CD4-positive, alpha-beta memory T cell (primary cell): ENCODE measurements at regions not wholly inside any gene's neighbourhood (a gene's known extent, or its start where the extent isn't known, plus 50 kb on each side); places are given as distances from the start of the nearest gene placed in this dataset.
A peak's percentile ranks its signal among the peaks of the same experiment; 100 is the strongest.

Experiments
- CTCF ChIA-PET: fragments of 350-600 bp; sonication (Branson Sonifier 250); formaldehyde crosslinking; loops from one replicate; lab custom pipeline; 2021; ENCODE audit warnings: inconsistent platforms; ENCODE audit not compliant: partially characterized antibody; lab: Charles Lee
- POLR2A ChIA-PET: fragments of 350-600 bp; sonication (Branson Sonifier 250); formaldehyde crosslinking; loops from one replicate; lab custom pipeline; 2021; ENCODE audit not compliant: partially characterized antibody; lab: Charles Lee
- DNase-seq, 5 donors: peaks; one replicate each; pipeline versions ENCODE4 v3.0.0 to v3.0.0-alpha.2; 2020 to 2022; ENCODE audit warnings: mixed read lengths in 1 of 5
- H3K27ac ChIP-seq: one replicate; pipeline ENCODE4 v1.7.0; 2013; ENCODE audit warnings: low read depth, low read length
- H3K27me3 ChIP-seq: 2 replicates; pipeline ENCODE4 v1.7.0; 2013; ENCODE audit warnings: mild to moderate bottlenecking, low read length, moderate library complexity; ENCODE audit not compliant: insufficient read depth
- H3K36me3 ChIP-seq: 2 replicates; pipeline ENCODE4 v1.7.0; 2013; ENCODE audit warnings: mild to moderate bottlenecking, low read length, moderate library complexity; ENCODE audit not compliant: insufficient read depth
- H3K4me1 ChIP-seq: 2 replicates; pipeline ENCODE4 v1.7.0; 2013; ENCODE audit warnings: mild to moderate bottlenecking, low read length, moderate library complexity; ENCODE audit not compliant: insufficient read depth
- H3K4me3 ChIP-seq, 2 donors: one replicate each; pipeline ENCODE4 v1.7.0; 2013; ENCODE audit warnings: low read length in 2 of 2, mild to moderate bottlenecking in 1 of 2
- H3K9me3 ChIP-seq, 2 donors: one replicate each; pipeline ENCODE4 v1.7.0; 2013; ENCODE audit warnings: low read length in 2 of 2, control low read depth in 1 of 2; ENCODE audit not compliant: control insufficient read depth in 1 of 2
- H3K27ac Mint-ChIP-seq, 7 donors: one replicate each; pipeline ENCODE4 v1.8.0; 2020 to 2021; ENCODE audit warnings: mixed read lengths in 7 of 7, mild to moderate bottlenecking in 6 of 7, inconsistent platforms in 3 of 7, moderate library complexity in 3 of 7
- H3K27me3 Mint-ChIP-seq, 2 donors: one replicate each; pipeline ENCODE4 v1.8.0; 2020 to 2021; ENCODE audit warnings: mixed read lengths in 2 of 2
- H3K36me3 Mint-ChIP-seq, 2 donors: one replicate each; pipeline ENCODE4 v1.8.0; 2020 to 2021; ENCODE audit warnings: mixed read lengths in 2 of 2, inconsistent platforms in 1 of 2, mild to moderate bottlenecking in 1 of 2
- H3K4me1 Mint-ChIP-seq, 4 donors: one replicate each; pipeline ENCODE4 v1.8.0; 2020 to 2021; ENCODE audit warnings: mixed read lengths in 4 of 4, mild to moderate bottlenecking in 1 of 4
- H3K4me3 Mint-ChIP-seq, 8 donors: one replicate each; pipeline ENCODE4 v1.8.0; 2020 to 2021; ENCODE audit warnings: mixed read lengths in 8 of 8, mild to moderate bottlenecking in 7 of 8, moderate library complexity in 6 of 8, inconsistent platforms in 3 of 8
- H3K9me3 Mint-ChIP-seq, 8 donors: one replicate each; pipeline ENCODE4 v1.8.0; 2020 to 2021; ENCODE audit warnings: mixed read lengths in 8 of 8, mild to moderate bottlenecking in 5 of 8, inconsistent platforms in 3 of 8, moderate library complexity in 1 of 8
- intact Hi-C: fragments of 100-400 bp; cut with micrococcal nuclease; formaldehyde crosslinking; loops from one replicate; pipeline ENCODE4 v1.15.1; 2023

DNA sequence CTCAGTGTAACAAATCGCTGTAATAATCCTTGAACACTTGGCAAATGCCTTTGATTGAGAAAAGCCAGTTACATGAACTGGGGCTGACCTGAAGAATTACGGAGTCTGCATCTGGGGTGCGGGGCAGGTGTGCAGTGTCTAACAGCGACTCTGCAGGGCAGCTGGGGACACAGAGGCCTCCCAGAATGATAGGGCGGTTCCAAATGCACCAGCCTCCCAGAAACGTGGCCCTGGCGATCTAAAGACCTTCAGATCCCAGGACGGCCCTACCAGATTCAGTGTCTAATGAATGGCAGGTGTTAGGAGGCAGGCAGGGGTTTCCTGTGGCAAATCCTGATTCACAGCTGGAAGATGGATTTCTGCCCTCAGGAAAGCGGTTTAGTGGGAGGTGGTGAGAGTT is 100.5 kb upstream of the RGMA start:
- Histone ChIP-seq H3K4me3 (no peak overlapping the region), H3K36me3 (no peaks in the 10 kb centered on the region), H3K27ac (no peak overlapping the region), H3K4me1 (no peaks in the 10 kb centered on the region), H3K9me3 (no peaks in the 10 kb centered on the region), H3K27me3 (no peaks in the 10 kb centered on the region)
- Mint-ChIP-seq H3K4me3 (no peak overlapping the region), H3K9me3 (no peaks in the 10 kb centered on the region), H3K4me1 (no peaks in the 10 kb centered on the region), H3K27me3 (peaks cover 2 to 8% of the 10 kb centered on the region in 2 donors), H3K27ac (no peak overlapping the region), H3K36me3 (no peaks in the 10 kb centered on the region)
- DNase-seq: no peak
- intact Hi-C loops: no loop called here
- ChIA-PET POLR2A (no interaction called here), CTCF (no interaction called here)

DNA sequence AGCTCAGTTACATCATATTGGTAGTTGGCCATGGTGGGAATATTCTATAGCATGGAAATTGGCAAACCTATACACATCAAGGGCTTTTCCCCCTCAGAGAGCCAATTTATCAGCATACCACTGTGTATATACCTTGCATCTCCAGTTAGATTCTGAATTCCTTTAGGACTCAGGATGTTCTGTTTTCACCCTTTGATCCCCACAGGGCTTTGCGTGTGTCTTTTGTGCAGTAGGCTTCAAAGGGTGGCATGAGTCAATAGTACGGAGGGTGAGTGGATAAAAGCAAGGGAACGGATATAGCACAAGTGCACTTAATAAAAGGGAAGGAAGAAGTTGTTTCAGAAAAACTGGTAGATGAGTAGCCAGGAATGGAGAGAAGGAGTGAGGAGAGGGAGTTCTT is 99.2 kb upstream of the RGMA start:
- no peaks in the 10 kb centered on the region for H3K36me3 ChIP-seq
- Mint-ChIP-seq H3K4me1 (no peaks in the 10 kb centered on the region), H3K27ac (peak overlapping the region in 1 of 7 donors; percentile 34), H3K4me3 (no peak overlapping the region), H3K9me3 (no peaks in the 10 kb centered on the region), H3K27me3 (peaks cover 2 to 8% of the 10 kb centered on the region in 2 donors), H3K36me3 (no peaks in the 10 kb centered on the region)
- H3K27ac ChIP-seq: no peak overlapping the region
- intact Hi-C loops: no loop called here
- ChIA-PET CTCF (no interaction called here), POLR2A (no interaction called here)
- no peaks in the 10 kb centered on the region for H3K9me3 ChIP-seq
- DNase-seq: no peak
- no peaks in the 10 kb centered on the region for H3K27me3 ChIP-seq
- H3K4me1 ChIP-seq: no peaks in the 10 kb centered on the region
- H3K4me3 ChIP-seq: no peak overlapping the region

DNA sequence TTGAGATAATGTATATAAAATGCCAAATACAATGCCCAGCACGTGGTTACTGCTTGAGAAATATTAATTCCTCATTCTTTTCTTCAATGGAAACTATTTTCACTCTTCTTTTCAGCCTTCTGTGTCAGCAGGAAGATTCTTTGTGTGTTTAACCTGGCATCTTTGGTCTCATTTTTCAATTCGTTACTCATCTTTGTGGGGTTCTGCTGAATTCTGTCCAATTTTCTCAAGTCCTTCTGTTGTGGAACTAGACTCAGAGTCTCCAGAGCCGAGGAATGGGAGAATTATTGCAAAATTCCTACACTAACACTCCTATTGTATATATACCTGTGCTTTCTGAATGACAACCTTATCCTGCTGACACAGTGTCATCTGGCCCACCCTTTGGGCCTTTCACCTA is 96.8 kb upstream of the RGMA start:
- H3K9me3 Mint-ChIP-seq: no peaks in the 10 kb centered on the region
- H3K4me1 Mint-ChIP-seq: peaks cover 0 to 1% (median 0%) of the 10 kb centered on the region in 4 donors
- ChIA-PET POLR2A (no interaction called here), CTCF (no interaction called here)
- peak overlapping the region in 1 of 7 donors; percentile 48 for H3K27ac Mint-ChIP-seq
- Histone ChIP-seq H3K4me1 (no peaks in the 10 kb centered on the region), H3K27ac (no peak overlapping the region), H3K4me3 (no peak overlapping the region), H3K27me3 (no peaks in the 10 kb centered on the region), H3K9me3 (no peaks in the 10 kb centered on the region), H3K36me3 (no peaks in the 10 kb centered on the region)
- no peak overlapping the region for H3K4me3 Mint-ChIP-seq
- H3K36me3 Mint-ChIP-seq: no peaks in the 10 kb centered on the region
- intact Hi-C loops: no loop called here
- DNase-seq: no peak
- H3K27me3 Mint-ChIP-seq: peaks cover 2 to 5% of the 10 kb centered on the region in 2 donors

DNA sequence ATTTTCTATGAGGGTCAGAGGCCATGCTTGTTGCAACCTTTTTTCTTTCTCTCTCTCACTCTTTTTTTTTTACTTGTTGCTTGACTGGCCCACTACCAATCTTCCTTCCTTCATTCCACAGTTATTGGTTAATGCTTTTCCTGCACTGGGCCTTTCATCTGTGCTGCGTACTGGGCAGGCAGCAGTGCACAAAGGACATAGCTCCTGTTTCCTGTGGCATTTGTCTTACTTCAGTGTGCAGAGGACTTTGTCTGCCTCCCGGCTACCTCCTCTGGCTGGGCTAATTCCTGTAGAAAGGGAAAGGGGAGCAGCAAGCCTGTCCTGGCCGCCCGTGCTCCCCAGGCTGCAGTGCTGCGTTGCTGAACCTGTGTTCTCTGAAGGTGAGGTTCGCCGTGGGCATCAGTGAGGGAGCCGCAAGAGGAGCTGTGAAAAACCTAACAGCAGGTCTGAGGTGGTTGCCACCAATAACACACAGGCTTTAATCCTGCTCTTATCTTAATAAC is 93.7 kb upstream of the RGMA start:
- no peak overlapping the region for H3K27ac ChIP-seq
- peaks cover 5% of the 10 kb centered on the region for H3K4me1 ChIP-seq
- no peaks in the 10 kb centered on the region for H3K9me3 Mint-ChIP-seq
- intact Hi-C loops: no loop called here
- POLR2A ChIA-PET: no interaction called here
- no peak overlapping the region for H3K4me3 Mint-ChIP-seq
- H3K27me3 ChIP-seq: no peaks in the 10 kb centered on the region
- no peaks in the 10 kb centered on the region for H3K36me3 Mint-ChIP-seq
- peaks cover 0 to 1% (median 0%) of the 10 kb centered on the region in 4 donors for H3K4me1 Mint-ChIP-seq
- H3K36me3 ChIP-seq: no peaks in the 10 kb centered on the region
- H3K27ac Mint-ChIP-seq: no peak overlapping the region
- CTCF ChIA-PET: no interaction called here
- DNase-seq: no peak
- H3K27me3 Mint-ChIP-seq: peaks cover 0 to 1% of the 10 kb centered on the region in 2 donors
- no peak overlapping the region for H3K4me3 ChIP-seq
- no peaks in the 10 kb centered on the region for H3K9me3 ChIP-seq

DNA sequence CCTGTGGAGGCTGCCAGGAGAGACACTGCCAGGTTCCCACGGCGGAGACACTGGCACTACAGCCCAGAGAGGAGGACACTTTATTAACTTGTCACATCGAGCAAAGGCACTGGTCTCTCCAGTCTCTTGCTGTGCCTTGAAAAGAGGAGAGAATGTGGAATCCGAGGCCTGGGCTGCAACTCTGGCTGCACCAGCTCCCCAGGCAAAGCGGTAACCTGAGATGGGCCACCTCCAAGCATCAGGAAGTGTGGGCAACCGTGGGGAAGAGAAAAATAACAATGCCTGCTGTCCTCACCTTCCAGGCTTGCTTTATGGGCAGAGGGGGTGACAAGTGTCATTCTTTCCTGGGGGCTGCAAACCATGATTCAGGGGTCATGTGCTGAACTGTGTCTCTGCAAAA is 91.6 kb upstream of the RGMA start:
- H3K27me3 ChIP-seq: no peaks in the 10 kb centered on the region
- Mint-ChIP-seq H3K27me3 (peaks cover under 1 to 3% of the 10 kb centered on the region in 2 donors), H3K4me1 (peaks cover 0 to 1% (median 0%) of the 10 kb centered on the region in 4 donors), H3K27ac (no peak overlapping the region), H3K36me3 (no peaks in the 10 kb centered on the region), H3K4me3 (no peak overlapping the region), H3K9me3 (no peaks in the 10 kb centered on the region)
- H3K27ac ChIP-seq: no peak overlapping the region
- CTCF ChIA-PET: interaction anchor here (1.4 kb wide), 1 partner anchor 93 kb away, joined by 3 read pairs; no protein-coding TSS in a partner anchor
- no peak overlapping the region for H3K4me3 ChIP-seq
- POLR2A ChIA-PET: no interaction called here
- no peaks in the 10 kb centered on the region for H3K9me3 ChIP-seq
- intact Hi-C loops: no loop called here
- H3K36me3 ChIP-seq: no peaks in the 10 kb centered on the region
- no peak for DNase-seq
- peaks cover 5% of the 10 kb centered on the region for H3K4me1 ChIP-seq

DNA sequence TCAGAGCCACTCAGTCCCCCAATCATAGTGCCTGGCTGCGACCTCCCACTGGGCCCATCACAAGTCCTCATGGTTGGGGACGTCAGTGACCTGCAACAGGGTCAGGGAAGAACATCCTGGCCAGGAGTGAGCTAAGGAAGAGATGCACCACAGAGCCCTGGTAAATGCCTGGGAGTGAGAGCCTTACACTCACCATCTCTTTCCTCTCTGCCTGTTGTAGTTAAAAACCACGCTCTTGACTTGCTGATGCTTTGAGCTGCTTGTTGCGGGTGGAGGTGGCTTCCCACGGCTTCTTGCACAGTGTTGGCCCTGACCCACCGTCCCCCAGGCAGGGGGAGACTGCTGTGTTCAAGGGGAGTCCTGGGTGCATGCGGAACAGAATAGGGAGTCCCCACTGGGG is 91.1 kb upstream of the RGMA start:
- no peak for DNase-seq
- ChIA-PET POLR2A (no interaction called here), CTCF (interaction anchor here (1.4 kb wide), 1 partner anchor 92 kb away, joined by 3 read pairs; no protein-coding TSS in a partner anchor)
- no peaks in the 10 kb centered on the region for H3K36me3 Mint-ChIP-seq
- Histone ChIP-seq H3K9me3 (no peaks in the 10 kb centered on the region), H3K4me1 (peaks cover 5% of the 10 kb centered on the region), H3K27ac (no peak overlapping the region), H3K36me3 (no peaks in the 10 kb centered on the region), H3K27me3 (no peaks in the 10 kb centered on the region), H3K4me3 (no peak overlapping the region)
- no peaks in the 10 kb centered on the region for H3K9me3 Mint-ChIP-seq
- peaks cover 0 to 1% (median 0%) of the 10 kb centered on the region in 4 donors for H3K4me1 Mint-ChIP-seq
- peaks cover 5 to 8% of the 10 kb centered on the region in 2 donors for H3K27me3 Mint-ChIP-seq
- intact Hi-C loops: no loop called here
- no peak overlapping the region for H3K4me3 Mint-ChIP-seq
- no peak overlapping the region for H3K27ac Mint-ChIP-seq

DNA sequence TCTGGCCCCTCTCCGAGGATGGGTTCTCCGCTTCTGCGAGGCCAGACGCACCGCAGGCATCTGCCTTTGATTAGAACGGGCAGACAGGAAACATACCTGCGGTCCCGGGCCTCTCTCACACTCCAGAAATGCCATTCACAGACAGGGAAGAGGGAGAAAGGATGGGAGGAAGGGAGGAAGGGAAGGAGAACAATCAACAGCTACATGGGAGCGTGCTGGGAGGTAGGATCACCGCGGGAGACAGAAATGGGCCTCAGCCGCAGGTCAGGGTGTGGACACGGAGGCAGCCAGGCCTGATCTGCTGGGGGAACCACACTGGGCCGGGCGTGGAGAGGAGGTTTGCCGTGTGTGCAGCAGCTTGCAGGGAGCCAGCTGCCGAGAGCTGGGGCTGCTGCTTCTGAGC is 90.7 kb upstream of the RGMA start:
- no peaks in the 10 kb centered on the region for H3K36me3 Mint-ChIP-seq
- no peak overlapping the region for H3K27ac Mint-ChIP-seq
- POLR2A ChIA-PET: no interaction called here

More for the DNA sequence above, 90.7 kb upstream of the RGMA start:
- DNase-seq: no peak
- Histone ChIP-seq H3K9me3 (no peaks in the 10 kb centered on the region), H3K27me3 (no peaks in the 10 kb centered on the region), H3K4me1 (peaks cover 5% of the 10 kb centered on the region), H3K4me3 (no peak overlapping the region), H3K27ac (no peak overlapping the region), H3K36me3 (no peaks in the 10 kb centered on the region)
- Mint-ChIP-seq H3K9me3 (peaks cover 0 to under 1% (median 0%) of the 10 kb centered on the region in 8 donors), H3K4me3 (peak overlapping the region in 1 of 8 donors; percentile 35), H3K4me1 (peaks cover 0 to 1% (median 0%) of the 10 kb centered on the region in 4 donors), H3K27me3 (peaks cover 7 to 11% of the 10 kb centered on the region in 2 donors)
- CTCF ChIA-PET: interaction anchor here (1.4 kb wide), 1 partner anchor 92 kb away, joined by 3 read pairs; no protein-coding TSS in a partner anchor
- intact Hi-C loops: no loop called here
